Middle frontal gyrus (tissue), 1 donor: ENCODE measurements at regions not wholly inside any gene's neighbourhood (a gene's known extent, or its start where the extent isn't known, plus 50 kb on each side); places are given as distances from the start of the nearest gene placed in this dataset.

Experiments used
- DNase-seq: peaks from one replicate; pipeline ENCODE4 v3.0.0-alpha.2; 2015; ENCODE audit warnings: low spot score; ENCODE audit errors: extremely low spot score

DNA sequence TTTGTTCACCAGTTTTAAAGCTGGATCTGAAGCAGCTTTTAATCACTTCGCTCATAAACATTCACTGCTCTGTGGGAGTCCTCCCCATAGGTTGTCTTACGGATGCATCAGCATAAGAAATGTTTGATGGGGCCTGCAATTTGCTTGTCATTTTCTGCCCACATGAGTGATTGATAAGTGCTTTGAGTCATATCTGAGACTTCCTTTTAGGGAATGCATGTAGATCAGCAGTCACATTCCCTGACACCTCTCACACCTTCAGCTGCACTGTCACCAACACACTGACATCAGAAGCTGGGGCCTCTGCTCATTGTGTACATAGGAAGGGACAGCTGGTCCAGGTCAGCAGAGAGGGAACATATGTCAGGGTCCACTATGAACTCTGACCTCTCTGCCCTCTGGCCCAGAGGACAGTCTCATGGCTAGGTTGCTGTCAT, 84.1 kb upstream of the SPATA31D4 start:
- no peak for DNase-seq

DNA sequence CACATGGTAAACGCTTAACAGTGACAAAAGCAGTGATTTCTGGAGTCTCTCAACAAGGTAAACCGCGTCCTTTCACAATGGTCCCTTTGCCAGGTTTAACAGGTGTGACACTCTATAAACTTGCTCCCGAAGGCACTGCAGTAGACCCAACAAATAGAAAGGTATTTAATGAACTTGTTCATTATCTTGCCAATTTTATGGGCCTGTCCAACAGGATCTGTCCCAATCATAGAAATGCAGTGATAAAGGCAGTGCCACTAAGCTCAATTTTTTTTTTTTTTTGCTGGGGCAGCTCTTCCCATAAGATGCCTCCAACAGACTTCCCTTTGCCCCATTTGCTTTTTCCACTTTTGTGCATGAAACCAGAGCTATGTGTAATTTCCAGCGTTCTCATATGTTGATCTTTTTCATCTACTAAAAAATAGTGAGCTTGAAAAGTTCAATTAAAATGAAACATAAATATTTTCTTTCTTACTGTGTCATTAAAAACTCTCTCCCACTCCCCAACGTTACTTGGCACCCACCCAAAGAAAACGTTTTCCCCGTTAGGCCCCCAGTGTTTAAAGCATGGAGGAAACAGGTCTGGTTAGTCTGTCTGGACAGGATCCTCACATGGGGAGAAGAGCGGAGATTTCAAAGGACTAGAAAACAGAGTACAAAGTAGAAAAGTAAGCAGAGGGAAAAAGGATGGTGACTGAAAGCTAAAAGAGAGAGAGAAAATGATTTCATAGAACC, 80.9 kb upstream of the SPATA31D4 start:
- no peak for DNase-seq

DNA sequence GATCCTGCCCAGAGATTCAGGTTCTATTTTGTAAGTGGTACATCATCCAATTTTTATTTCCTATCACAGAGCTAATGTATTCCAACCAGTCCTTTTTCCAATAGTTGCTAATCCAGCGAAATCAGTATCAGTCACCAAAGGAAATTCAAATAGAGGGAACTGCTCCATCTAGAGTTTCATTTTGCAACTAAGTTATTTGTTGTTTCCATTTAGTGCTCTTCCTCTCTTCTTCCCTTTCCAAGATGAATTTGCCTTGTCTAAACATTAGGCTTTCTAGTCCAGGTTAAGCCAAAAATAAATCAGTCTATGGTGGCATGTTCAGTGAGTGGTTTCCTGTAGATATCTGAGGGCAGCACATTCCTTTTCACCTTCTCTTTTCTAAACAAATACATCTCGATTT, 79.8 kb upstream of the SPATA31D4 start:
- DNase-seq, result no peak

DNA sequence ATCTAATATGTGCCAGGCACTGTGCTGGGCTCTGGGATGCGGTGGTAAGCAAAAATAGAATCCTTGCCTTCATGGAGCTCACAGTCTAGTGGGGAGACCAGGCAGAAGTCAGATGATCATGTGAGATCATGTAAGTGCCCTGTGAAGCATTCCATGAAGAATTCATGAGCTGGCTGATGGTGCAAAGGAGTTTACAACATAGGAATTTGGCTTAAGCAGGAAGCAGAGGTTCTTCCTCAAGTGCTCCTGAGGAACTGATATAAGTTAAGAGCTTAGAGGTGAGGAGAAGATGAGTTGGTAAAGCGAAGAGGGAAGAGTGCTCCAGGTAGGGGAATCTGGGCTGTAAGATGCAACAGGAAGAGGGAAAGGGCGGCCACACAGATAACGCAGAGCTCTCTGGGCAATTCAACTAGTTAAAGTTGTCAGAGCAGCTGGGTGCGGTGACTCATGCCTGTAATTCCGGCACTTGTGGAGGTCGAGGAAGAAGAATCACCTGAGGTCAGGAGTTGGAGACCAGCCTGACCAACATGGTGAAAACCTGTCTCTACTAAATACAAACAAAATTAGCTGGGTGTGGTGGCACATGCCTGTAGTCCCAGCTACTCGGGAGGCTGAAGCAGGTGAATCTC, 78.5 kb upstream of the SPATA31D4 start:
- no peak for DNase-seq

DNA sequence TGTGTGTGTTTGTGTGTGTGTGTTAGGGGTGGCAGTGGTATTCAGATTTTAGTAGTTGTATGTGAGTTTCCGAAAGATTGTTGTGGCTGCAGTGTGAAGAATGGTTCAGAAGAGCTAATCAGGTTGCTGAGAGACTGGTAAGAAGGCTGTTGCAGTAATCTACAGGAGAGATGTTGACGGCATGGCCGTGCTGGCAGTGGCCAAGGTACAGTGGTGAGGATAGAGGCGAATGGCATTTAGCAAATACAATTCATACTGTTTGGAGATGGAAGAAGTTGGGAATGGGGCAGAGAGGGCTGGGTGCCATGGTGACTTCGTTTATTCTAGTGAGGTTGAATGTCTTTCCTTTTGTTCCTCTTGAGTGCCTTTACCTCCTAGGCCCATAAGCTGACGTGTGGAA, 77.5 kb upstream of the SPATA31D4 start:
- no peak for DNase-seq

DNA sequence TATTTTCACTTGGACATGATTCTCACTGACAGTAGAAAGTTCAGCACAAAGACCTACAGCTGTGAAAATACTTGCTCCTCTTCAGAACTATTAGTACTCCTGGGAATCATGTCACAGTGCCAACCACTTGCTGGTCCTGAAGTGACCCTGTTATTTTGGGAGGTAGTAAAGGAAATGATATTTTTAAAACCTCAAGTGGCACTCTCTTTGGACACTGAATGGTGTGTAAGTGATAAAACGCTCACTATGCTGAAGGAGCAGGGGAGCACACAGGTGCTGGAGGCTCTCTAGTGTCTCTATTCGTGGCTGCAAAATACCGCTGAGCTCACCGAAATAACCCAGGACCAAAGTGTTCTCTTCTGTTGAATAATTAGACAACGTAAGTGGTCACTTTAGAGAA, 76.9 kb upstream of the SPATA31D4 start:
- no peak for DNase-seq

DNA sequence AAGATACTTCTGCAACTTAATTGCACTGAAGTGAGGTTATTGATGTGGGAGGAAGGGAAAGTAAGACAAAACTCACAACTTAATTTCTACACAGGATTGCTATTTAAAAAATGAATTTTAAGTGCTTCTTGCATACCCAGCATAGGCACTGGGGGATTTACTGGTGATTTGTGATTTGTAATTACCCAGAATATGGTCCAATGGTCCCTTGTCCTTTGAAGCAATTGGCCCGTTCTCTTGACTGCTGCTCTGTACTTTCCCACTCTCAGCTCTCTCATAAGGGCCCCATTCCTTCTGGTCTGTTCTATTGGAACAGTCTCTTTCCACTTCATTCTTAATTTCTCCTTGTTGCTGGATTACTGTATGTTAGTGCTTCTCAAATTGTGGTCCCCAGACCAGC, 75.4 kb upstream of the SPATA31D4 start:
- DNase-seq, result no peak

DNA sequence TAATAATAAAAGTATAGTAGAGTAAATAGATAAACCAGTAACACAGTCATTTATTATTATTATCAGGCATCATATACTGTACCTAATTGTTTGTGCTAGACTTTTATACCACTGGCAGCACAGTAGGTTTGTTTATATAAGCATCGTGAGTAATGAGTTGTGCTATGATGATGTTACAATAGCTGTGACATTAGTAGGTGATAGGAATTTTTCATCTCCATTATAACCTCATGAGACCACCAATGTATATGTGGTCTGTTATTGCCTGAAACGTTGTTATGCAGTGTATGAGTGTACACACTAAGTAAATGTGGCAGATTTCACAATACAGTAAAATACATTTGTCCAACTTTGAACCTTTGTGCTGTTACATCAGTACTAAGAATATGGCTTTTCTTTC, 72.7 kb upstream of the SPATA31D4 start:
- DNase-seq, result no peak

DNA sequence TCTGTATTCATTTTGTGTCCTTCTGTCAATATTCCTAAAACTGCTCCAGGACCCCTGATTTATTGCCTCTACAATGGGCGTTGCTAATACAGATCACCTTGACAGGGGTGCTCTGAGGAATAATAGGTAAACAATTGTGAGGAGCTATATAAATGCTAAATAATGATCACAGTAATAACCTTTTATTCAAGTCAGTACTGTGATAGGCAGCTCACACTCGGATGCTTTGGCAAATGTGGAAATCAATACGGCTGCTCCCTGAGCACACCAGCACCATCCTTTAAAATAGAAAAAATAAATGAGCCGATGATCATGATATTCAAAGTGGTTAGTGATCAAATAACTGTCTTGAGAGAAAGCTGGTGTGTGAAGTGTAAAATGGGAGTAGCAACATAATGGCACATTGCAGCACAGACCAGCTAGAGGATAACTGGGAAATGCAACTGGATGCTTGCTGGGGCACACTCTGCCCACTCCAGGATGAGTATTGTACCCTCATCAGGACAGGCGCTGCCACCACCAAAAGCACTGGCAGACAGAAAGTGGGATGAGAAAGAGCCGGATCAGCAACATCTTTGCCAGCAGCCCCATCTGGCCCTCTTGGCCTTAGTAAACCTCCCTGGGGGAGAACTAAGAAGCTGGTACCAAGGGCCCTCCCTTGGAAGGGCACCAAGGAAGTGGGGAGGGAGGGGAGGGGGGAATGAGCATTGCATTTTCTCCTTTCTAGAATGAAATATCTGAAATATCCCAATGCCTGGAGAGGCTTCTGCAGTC, 69.4 kb upstream of the SPATA31D4 start:
- DNase-seq, result no peak

DNA sequence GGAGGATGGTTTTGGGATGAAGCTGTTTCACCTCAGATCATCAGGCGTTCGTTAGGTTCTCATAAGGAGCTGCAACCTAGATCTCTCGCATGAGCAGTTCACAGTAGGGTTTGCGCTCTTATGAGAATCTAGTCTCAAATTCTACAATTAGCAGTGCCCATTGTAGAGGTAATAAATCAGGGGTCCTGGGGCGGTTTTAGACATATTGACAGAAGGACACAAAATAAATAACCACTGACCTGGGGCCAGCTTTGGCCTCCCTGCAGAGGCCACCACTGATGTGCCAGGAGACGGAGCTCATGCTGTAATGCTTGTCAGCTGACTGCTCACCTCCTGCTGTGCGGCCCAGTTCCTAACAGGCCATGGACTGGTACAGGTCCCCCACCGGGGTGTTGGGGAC, 67.6 kb upstream of the SPATA31D4 start:
- DNase-seq, result no peak

DNA sequence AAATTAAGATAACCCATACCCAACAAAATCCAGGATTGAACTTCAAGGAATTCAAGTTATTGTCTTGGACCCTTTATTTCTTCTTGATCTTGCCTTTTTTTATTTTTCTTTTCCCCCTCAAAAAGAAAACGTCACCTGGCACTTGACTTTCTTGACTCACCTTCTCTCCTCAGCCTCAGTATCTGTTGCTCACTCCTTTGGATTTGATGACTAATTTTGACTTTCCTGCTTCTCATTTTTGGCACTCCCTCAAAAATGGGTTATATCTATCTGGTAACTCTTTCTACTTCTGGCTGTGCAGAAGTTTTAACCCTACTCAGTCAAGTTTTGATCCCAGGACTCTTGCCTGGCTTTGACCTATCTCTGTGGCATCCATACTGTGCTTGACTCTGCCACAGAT, 66.6 kb upstream of the SPATA31D4 start:
- no peak for DNase-seq

DNA sequence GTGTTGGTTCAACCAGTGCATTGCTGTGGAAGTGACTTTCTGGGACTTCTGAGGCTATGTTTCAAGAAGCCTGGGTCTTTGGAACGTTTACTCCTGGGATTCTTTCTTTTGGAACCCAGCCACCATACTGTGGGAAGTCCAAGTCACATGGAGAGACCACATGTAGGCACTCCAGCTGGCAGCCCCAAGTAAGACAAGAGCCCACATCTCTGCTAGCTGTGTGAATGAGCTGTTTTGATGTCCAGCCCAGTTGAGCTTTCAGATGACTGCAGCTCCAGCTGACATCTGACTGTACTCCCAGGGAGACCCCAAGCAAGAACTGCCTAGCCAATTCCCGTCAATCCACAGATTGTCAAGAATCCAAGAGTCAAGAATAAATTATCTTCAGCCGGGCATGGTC, 60.1 kb upstream of the SPATA31D4 start:
- DNase-seq, result no peak

DNA sequence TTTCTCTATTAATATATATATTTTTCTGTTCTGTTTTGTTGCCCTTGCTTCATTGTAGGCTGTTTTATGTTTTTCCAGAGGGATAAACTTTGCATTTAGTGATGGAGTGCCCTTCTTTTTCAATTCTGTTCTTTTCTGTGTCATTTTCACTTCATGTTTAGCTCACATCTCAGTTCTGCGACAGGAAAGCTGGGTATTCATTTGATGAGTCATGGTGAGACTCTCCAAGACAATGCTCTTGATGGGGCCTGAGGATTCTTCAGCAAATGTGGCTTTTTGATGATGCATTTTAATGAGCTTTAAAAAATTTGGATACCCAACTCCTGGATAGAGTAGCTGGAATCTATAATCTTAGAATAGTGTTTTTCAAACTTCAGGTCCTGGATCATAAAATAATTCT, 56.5 kb upstream of the SPATA31D4 start:
- DNase-seq, result no peak

DNA sequence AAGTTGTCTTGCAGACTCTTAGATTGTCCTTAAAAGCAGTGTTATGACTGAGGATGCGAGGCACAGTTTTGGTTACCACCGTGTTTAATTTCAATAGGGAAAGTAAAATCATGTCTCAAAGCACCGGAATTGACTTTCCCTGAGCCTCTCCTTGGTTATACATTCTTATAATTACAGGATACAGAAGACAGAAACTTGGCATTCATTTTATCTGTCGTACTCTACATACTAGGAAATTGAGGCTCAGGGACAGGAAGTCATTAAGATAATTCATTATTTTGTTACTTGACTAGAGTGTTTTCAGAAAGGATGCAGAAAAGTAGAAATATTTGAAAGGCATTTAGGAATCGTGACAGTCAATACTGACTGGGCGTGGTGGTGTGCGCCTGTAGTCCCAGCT, 54.0 kb upstream of the SPATA31D4 start:
- DNase-seq, result no peak

DNA sequence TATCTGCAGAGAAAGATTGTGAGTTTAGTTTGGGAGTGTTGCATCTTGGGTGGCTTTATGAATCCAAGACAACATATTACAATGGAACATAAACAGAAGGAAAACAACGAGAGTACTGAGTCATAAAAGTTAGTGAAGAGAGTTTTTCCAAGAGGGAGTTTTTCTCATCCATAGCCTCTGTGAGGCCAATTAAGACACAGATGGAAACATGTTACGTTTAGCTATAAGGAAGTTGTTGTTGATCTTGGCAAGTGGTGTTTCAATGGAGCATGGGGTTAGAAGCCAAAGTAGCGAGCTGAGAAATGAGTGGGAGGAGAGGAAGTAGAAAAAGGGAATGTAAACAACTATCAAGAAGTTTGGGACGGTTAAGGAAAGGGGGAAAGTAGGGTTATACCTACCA, 53.3 kb upstream of the SPATA31D4 start:
- DNase-seq, result no peak

DNA sequence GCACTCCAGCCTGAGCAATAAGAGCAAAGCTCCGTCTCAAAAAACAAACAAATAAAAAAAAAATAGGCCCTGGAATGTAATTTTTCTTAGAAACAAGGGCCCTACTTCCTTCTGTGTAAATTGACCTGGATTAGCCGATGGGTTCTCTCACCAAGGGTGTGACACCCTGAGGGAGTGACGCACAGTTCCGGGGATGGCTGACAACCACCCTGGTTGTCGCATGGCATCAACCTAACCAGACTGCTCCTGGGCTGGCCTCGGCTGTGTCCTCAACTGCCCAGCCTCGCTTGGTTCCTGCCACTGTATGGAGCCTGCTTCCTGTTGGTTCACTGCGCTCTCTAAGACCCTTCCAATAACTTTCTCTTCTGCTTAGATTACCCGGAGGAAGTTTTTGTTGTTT, 51.2 kb upstream of the SPATA31D4 start:
- no peak for DNase-seq
